MCF 10A (cell line): ENCODE measurements at regions not wholly inside any gene's neighbourhood (a gene's known extent, or its start where the extent isn't known, plus 50 kb on each side); places are given as distances from the start of the nearest gene placed in this dataset.

Experiments used
- BruUV-seq: library from RNA; stranded (reverse); fragments of 400-500 nt; replicated peaks from 2 replicates; lab custom pipeline; 2021; lab: Mats Ljungman, UMichigan
- CTCF ChIA-PET: fragments of 300-600 bp; sonication (Branson Sonifier 250); formaldehyde crosslinking; extraction: SDS; loops from one replicate; lab custom pipeline; 2021; ENCODE audit warnings: antibody characterized with exemption, inconsistent platforms; lab: Yijun Ruan, JAX
- POLR2A ChIA-PET: fragments of 300-600, 350-650 bp; sonication (Branson Sonifier 250); formaldehyde crosslinking; extraction: SDS; loops from one replicate; lab custom pipeline; 2020; ENCODE audit warnings: antibody characterized with exemption, inconsistent platforms; lab: Yijun Ruan, JAX
- DNase-seq: peaks from one replicate; pipeline ENCODE4 v3.0.0-alpha.2; 2018; ENCODE audit not compliant: unreplicated experiment
- H3K27ac Mint-ChIP-seq: one replicate; pipeline ENCODE4 v1.8.0; 2022; ENCODE audit warnings: mild to moderate bottlenecking, low read depth, mixed read lengths; ENCODE audit not compliant: unreplicated experiment
- H3K27me3 Mint-ChIP-seq: one replicate; pipeline ENCODE4 v1.8.0; 2022; ENCODE audit warnings: mixed read lengths; ENCODE audit not compliant: insufficient read depth, unreplicated experiment
- H3K36me3 Mint-ChIP-seq: one replicate; pipeline ENCODE4 v1.8.0; 2022; ENCODE audit warnings: mild to moderate bottlenecking, moderate library complexity, mixed read lengths; ENCODE audit not compliant: insufficient read depth, unreplicated experiment
- H3K4me1 Mint-ChIP-seq: one replicate; pipeline ENCODE4 v1.8.0; 2022; ENCODE audit warnings: mixed read lengths; ENCODE audit not compliant: insufficient read depth, unreplicated experiment
- H3K4me3 Mint-ChIP-seq: one replicate; pipeline ENCODE4 v1.8.0; 2022; ENCODE audit warnings: mild to moderate bottlenecking, moderate library complexity, mixed read lengths; ENCODE audit not compliant: unreplicated experiment
- H3K9me3 Mint-ChIP-seq: one replicate; pipeline ENCODE4 v1.8.0; 2022; ENCODE audit warnings: mixed read lengths; ENCODE audit not compliant: unreplicated experiment
- intact Hi-C: fragments of 100-400 bp; cut with micrococcal nuclease; formaldehyde crosslinking; loops from 2 replicates; pipeline ENCODE4 v1.14.1; 2022
- TF ChIP-seq, protein P1 (sequence below): fragments of 200-600 bp; IDR thresholded peaks from one replicate; pipeline ENCODE4 v1.8.0; 2022; ENCODE audit warnings: antibody characterized with exemption, mild to moderate bottlenecking; ENCODE audit not compliant: unreplicated experiment

DNA sequence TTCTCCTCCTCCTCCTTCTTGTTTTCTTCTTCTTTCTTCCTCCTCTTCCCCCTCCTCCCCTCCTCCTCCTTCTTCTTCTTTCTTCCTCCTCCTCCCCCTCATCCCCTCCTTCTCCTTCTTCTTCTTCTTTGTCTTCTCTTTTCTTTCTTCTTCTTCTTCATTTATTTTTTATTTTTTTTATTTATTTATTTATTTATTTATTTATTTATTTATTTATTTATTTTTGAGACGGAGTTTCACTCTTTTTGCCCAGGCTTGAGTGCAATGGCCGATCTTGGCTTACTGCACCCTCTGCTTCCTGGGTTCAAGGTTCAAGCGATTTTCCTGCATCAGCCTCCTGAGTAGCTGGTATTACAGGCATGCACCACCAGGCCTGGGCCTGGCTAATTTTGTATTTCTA, 1332.5 kb upstream of the CDH9 start:
- BruUV-seq = no TSS peak
- Mint-ChIP-seq H3K27me3 (no peaks in the 10 kb centered on the region), H3K9me3 (peaks cover 8% of the 10 kb centered on the region), H3K27ac (no peak overlapping the region), H3K36me3 (no peaks in the 10 kb centered on the region), H3K4me3 (no peak overlapping the region), H3K4me1 (peaks cover 17% of the 10 kb centered on the region)
- TF ChIP-seq, protein P1, sequence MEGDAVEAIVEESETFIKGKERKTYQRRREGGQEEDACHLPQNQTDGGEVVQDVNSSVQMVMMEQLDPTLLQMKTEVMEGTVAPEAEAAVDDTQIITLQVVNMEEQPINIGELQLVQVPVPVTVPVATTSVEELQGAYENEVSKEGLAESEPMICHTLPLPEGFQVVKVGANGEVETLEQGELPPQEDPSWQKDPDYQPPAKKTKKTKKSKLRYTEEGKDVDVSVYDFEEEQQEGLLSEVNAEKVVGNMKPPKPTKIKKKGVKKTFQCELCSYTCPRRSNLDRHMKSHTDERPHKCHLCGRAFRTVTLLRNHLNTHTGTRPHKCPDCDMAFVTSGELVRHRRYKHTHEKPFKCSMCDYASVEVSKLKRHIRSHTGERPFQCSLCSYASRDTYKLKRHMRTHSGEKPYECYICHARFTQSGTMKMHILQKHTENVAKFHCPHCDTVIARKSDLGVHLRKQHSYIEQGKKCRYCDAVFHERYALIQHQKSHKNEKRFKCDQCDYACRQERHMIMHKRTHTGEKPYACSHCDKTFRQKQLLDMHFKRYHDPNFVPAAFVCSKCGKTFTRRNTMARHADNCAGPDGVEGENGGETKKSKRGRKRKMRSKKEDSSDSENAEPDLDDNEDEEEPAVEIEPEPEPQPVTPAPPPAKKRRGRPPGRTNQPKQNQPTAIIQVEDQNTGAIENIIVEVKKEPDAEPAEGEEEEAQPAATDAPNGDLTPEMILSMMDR = no peak
- no peak for DNase-seq
- POLR2A ChIA-PET = no interaction called here
- CTCF ChIA-PET = no interaction called here
- intact Hi-C loops = no loop called here

DNA sequence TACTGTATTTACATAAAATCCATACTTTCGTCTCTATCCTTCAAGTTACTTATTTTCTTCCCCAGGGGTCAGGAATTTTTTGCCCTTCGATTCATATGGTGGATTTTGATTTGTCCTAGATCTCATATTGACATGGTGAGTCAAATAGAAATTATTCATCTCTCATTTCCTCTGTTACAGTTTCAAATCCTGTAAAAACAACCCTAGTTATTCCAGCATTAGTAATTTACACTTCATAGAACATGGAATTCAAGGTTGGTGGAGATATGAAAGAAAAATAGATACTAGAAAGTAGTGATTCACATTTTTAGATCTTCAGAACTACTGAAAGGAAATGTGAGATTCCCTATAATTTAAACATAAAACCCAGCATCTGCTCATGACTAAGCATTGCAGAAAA, 1331.0 kb upstream of the CDH9 start:
- Mint-ChIP-seq H3K36me3 (no peaks in the 10 kb centered on the region), H3K4me3 (no peak overlapping the region), H3K9me3 (peaks cover 8% of the 10 kb centered on the region), H3K4me1 (peaks cover 7% of the 10 kb centered on the region), H3K27ac (no peak overlapping the region), H3K27me3 (no peaks in the 10 kb centered on the region)
- DNase-seq = no peak
- BruUV-seq = no TSS peak
- intact Hi-C loops = no loop called here
- ChIA-PET POLR2A (no interaction called here), CTCF (no interaction called here)
- TF ChIP-seq, protein P1 = no peak

DNA sequence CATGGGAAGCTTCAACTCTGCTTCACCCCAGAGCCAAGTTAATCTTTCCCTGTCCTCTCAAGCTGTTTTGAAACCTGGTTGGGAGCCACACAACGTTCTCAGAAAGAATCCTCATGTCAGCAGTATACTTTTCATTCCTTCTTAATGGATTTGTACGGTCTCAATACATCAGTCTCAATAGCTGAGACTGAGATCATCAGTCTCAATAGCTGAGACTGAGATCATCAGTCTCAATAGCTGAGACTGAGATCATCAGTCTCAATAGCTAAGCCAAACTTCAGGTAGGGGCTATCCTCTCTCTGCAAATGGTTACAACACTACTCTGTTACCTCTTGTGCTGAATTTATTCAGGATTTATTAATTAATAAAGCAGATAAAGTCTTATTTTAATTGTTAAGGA, 1317.4 kb upstream of the CDH9 start:
- no peaks in the 10 kb centered on the region for H3K4me1 Mint-ChIP-seq
- H3K4me3 Mint-ChIP-seq = no peak overlapping the region
- no peak overlapping the region for H3K27ac Mint-ChIP-seq
- H3K9me3 Mint-ChIP-seq = no peaks in the 10 kb centered on the region
- intact Hi-C loops = no loop called here
- POLR2A ChIA-PET = interaction anchor here (0.6 kb wide), 1 partner anchor 26 kb away, joined by 3 read pairs; no protein-coding TSS in a partner anchor
- H3K27me3 Mint-ChIP-seq = no peaks in the 10 kb centered on the region
- DNase-seq = no peak
- TF ChIP-seq, protein P1 = no peak
- H3K36me3 Mint-ChIP-seq = no peaks in the 10 kb centered on the region
- no TSS peak for BruUV-seq
- CTCF ChIA-PET = interaction anchor here (0.7 to 1.4 kb wide), 4 partner anchors 8 to 221 kb away, joined by 3 to 6 read pairs (median 4); no protein-coding TSS in a partner anchor

DNA sequence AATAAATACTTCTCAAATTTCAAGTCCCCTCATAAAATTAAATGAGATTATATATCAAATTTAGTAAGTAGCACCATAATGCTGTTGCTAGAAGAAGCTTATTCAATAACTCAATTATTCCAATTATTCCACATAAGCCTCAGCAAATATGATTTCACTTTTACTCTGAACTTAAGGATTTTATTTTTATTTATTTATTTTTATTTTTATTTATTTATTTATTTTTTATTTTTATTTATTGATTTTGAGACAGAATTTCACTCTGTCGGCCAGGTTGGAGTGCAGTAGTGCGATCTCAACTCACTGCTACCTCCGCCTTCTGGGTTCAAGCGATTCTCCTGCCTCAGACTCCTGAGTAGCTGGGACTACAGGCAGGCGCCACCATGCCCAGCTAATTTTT, 1308.3 kb upstream of the CDH9 start:
- Mint-ChIP-seq H3K9me3 (peaks cover 17% of the 10 kb centered on the region), H3K4me1 (no peaks in the 10 kb centered on the region), H3K27ac (no peak overlapping the region), H3K27me3 (no peaks in the 10 kb centered on the region), H3K36me3 (no peaks in the 10 kb centered on the region), H3K4me3 (no peak overlapping the region)
- no peak for DNase-seq
- ChIA-PET CTCF (interaction anchor here (0.5 to 4.5 kb wide), 5 partner anchors 9 to 1183 kb away, joined by 3 to 29 read pairs (median 4); no protein-coding TSS in a partner anchor), POLR2A (no interaction called here)
- BruUV-seq = no TSS peak
- intact Hi-C loops = loop anchor here (5.0 kb wide), 1 partner anchor 231 kb away; no protein-coding TSS in a partner anchor
- TF ChIP-seq, protein P1 = no peak
